Liver (tissue), 8 donors: ENCODE measurements at regions not wholly inside any gene's neighbourhood (a gene's known extent, or its start where the extent isn't known, plus 50 kb on each side); places are given as distances from the start of the nearest gene placed in this dataset.

Source experiments
- DNase-seq: peaks from one replicate; pipeline ENCODE4 v3.0.0-alpha.2; 2017; ENCODE audit warnings: low spot score
- H3K27ac ChIP-seq, 2 donors: one replicate each; pipeline ENCODE4 v1.7.0; 2013; ENCODE audit warnings: inconsistent platforms in 2 of 2, low read length in 2 of 2, control low read depth in 1 of 2, low read depth in 1 of 2, mild to moderate bottlenecking in 1 of 2
- H3K27me3 ChIP-seq, 4 donors: one replicate each; pipeline versions ENCODE4 v1.6.1 to v1.7.0; 2013; ENCODE audit warnings: low read length in 3 of 4, inconsistent platforms in 1 of 4, mild to moderate bottlenecking in 1 of 4, moderate library complexity in 1 of 4; ENCODE audit not compliant: control insufficient read depth in 4 of 4, insufficient read depth in 4 of 4
- H3K36me3 ChIP-seq, 4 donors: one replicate each; pipeline versions ENCODE4 v1.6.1 to v1.7.0; 2013; ENCODE audit warnings: low read length in 3 of 4, mild to moderate bottlenecking in 3 of 4, low read depth in 1 of 4, moderate library complexity in 1 of 4; ENCODE audit not compliant: control insufficient read depth in 4 of 4, insufficient read depth in 3 of 4
- H3K4me1 ChIP-seq, 4 donors: one replicate each; pipeline versions ENCODE4 v1.6.1 to v1.7.0; 2013; ENCODE audit warnings: low read length in 3 of 4, mild to moderate bottlenecking in 3 of 4, moderate library complexity in 1 of 4; ENCODE audit not compliant: control insufficient read depth in 4 of 4, insufficient read depth in 4 of 4
- H3K4me3 ChIP-seq, 3 donors: one replicate each; pipeline versions ENCODE4 v1.6.1 to v1.7.0; 2013; ENCODE audit warnings: low read length in 3 of 3, control low read depth in 1 of 3, low read depth in 1 of 3, mild to moderate bottlenecking in 1 of 3
- H3K9ac ChIP-seq, 2 donors: one replicate each; pipeline ENCODE4 v1.7.0; 2013; ENCODE audit warnings: low read length in 2 of 2, mild to moderate bottlenecking in 2 of 2, moderate library complexity in 2 of 2, control low read depth in 1 of 2, low read depth in 1 of 2
- H3K9me3 ChIP-seq, 4 donors: one replicate each; pipeline versions ENCODE4 v1.6.1 to v1.7.0; 2013; ENCODE audit warnings: low read length in 3 of 4; ENCODE audit not compliant: control insufficient read depth in 4 of 4
- ATF3 ChIP-seq: IDR thresholded peaks from 2 replicates; pipeline ENCODE4 v1.6.1; 2016; ENCODE audit warnings: antibody characterized with exemption
- CTCF ChIP-seq: fragments of 150-350 bp; IDR thresholded peaks from 2 replicates; pipeline ENCODE4 v1.5.1; 2017; ENCODE audit warnings: improper control_type of control experiment, low read depth, low read length; ENCODE audit not compliant: missing input control
- EGR1 ChIP-seq, 2 donors: IDR thresholded peaks; 2 replicates each; pipeline ENCODE4 v1.6.1; 2016 to 2018; ENCODE audit warnings: antibody characterized with exemption in 2 of 2, low read depth in 2 of 2
- FOXA1 ChIP-seq: IDR thresholded peaks from 2 replicates; pipeline ENCODE4 v1.6.1; 2016; ENCODE audit warnings: antibody characterized with exemption
- FOXA2 ChIP-seq: IDR thresholded peaks from 2 replicates; pipeline ENCODE4 v1.6.1; 2016; ENCODE audit warnings: antibody characterized with exemption
- JUND ChIP-seq, 2 donors: IDR thresholded peaks; 2 replicates each; pipeline ENCODE4 v1.6.1; 2016; ENCODE audit warnings: antibody characterized with exemption in 2 of 2
- MAX ChIP-seq: IDR thresholded peaks from 2 replicates; pipeline ENCODE4 v1.6.1; 2016; ENCODE audit warnings: antibody characterized with exemption
- NR2F2 ChIP-seq: IDR thresholded peaks from 2 replicates; pipeline ENCODE4 v1.6.1; 2016; ENCODE audit warnings: antibody characterized with exemption
- RAD21 ChIP-seq, 2 donors: IDR thresholded peaks; 2 replicates each; pipeline ENCODE4 v1.6.1; 2016; ENCODE audit warnings: antibody characterized with exemption in 2 of 2, mild to moderate bottlenecking in 2 of 2
- REST ChIP-seq: IDR thresholded peaks from 2 replicates; pipeline ENCODE4 v1.6.1; 2016; ENCODE audit warnings: antibody characterized with exemption, mild to moderate bottlenecking
- RXRA ChIP-seq, 2 donors: IDR thresholded peaks; 2 replicates each; pipeline ENCODE4 v1.6.1; 2017 to 2018; ENCODE audit warnings: antibody characterized with exemption in 2 of 2, mild to moderate bottlenecking in 1 of 2
- TAF1 ChIP-seq: conservative IDR thresholded peaks from 2 replicates; pipeline ENCODE4 v1.6.1; 2016; ENCODE audit warnings: antibody characterized with exemption, mild to moderate bottlenecking
- YY1 ChIP-seq: IDR thresholded peaks from 2 replicates; pipeline ENCODE4 v1.6.1; 2016; ENCODE audit warnings: antibody characterized with exemption, mild to moderate bottlenecking
- ZBTB33 ChIP-seq: IDR thresholded peaks from 2 replicates; pipeline ENCODE4 v1.6.1; 2016; ENCODE audit warnings: antibody characterized with exemption
- WGBS: extraction: QIAGEN DNeasy Blood & Tissue Kit; methylation state at CpG from one replicate; pipeline ENCODE4 v1.1.7; 2013; 5-methylcytosine and 5-hydroxymethylcytosine counted together
- donor health status: healthy.
- donor health status: healthy.
- donor health status: healthy.
- donor health status: healthy.
- donor health status: healthy.

- TF ChIP-seq ZBTB33 (no peak), MAX (no peak)
These were observed 394.9 kb downstream of the BCL11B start (continued) for GRCh38 chr14:98877065-98877464.

GRCh38 chr14:98878282-98878681 lies 393.7 kb downstream of the BCL11B start:
- no peak overlapping the region for H3K4me3 ChIP-seq
- H3K4me1 ChIP-seq = no peaks in the 10 kb centered on the region
- H3K36me3 ChIP-seq = no peaks in the 10 kb centered on the region
- no peak for DNase-seq
- WGBS = 84% methylated on average over 3 of the region's 3 CpGs
- H3K9ac ChIP-seq = no peak overlapping the region
- no peak overlapping the region for H3K27ac ChIP-seq
- TF ChIP-seq ATF3 = no peak
- TF ChIP-seq REST = no peak
- no peak for TF ChIP-seq NR2F2
- TF ChIP-seq FOXA2 = no peak
- TF ChIP-seq TAF1 = no peak
- no peak for TF ChIP-seq YY1
- TF ChIP-seq JUND (IDR thresholded peaks at IDR 0.05) = no peak
- TF ChIP-seq RXRA (IDR thresholded peaks at IDR 0.05) = no peak
- TF ChIP-seq RAD21 (IDR thresholded peaks at IDR 0.05) = no peak
- no peak for TF ChIP-seq ZBTB33
- H3K9me3 ChIP-seq = peaks cover 0 to 4% (median 3%) of the 10 kb centered on the region in 4 donors
- H3K27me3 ChIP-seq = peaks cover 0 to 2% (median 0%) of the 10 kb centered on the region in 4 donors

GRCh38 chr14:98886982-98887381 lies 385.0 kb downstream of the BCL11B start:
- WGBS = 73% methylated on average over 8 of the region's 8 CpGs
- TF ChIP-seq CTCF = no peak
- TF ChIP-seq FOXA1 = no peak
- no peak for TF ChIP-seq YY1
- TF ChIP-seq JUND (IDR thresholded peaks at IDR 0.05) = no peak
- no peak for TF ChIP-seq EGR1 (IDR thresholded peaks at IDR 0.05; ENCODE audit: low read depth in 2 of 2)
- DNase-seq = no peak

More at GRCh38 chr14:98886982-98887381, 385.0 kb downstream of the BCL11B start:
- H3K4me3 ChIP-seq = no peak overlapping the region
- H3K9ac ChIP-seq = no peak overlapping the region
- H3K4me1 ChIP-seq = no peaks in the 10 kb centered on the region
- H3K36me3 ChIP-seq = no peaks in the 10 kb centered on the region
- H3K27me3 ChIP-seq = peaks cover 0 to 3% (median under 1%) of the 10 kb centered on the region in 4 donors
- no peak overlapping the region for H3K27ac ChIP-seq
- H3K9me3 ChIP-seq = peaks cover 0 to 2% (median 0%) of the 10 kb centered on the region in 4 donors
